Progenitor cell of endocrine pancreas (in vitro differentiated cells): ENCODE measurements at regions not wholly inside any gene's neighbourhood (a gene's known extent, or its start where the extent isn't known, plus 50 kb on each side); places are given as distances from the start of the nearest gene placed in this dataset.
"Not testable (repeated sequence)": the region's sequence is repeated elsewhere in the genome, so short reads cannot be mapped to it uniquely, and the experiment has no call there.

Experiments used
- DNase-seq: peaks from one replicate; pipeline ENCODE4 v3.0.0; 2021; ENCODE audit warnings: low spot score; ENCODE audit not compliant: unreplicated experiment
- H3K27ac Mint-ChIP-seq: 2 replicates; pipeline ENCODE4 v1.8.0; 2021; ENCODE audit warnings: mild to moderate bottlenecking, moderate library complexity, mixed read lengths
- H3K27me3 Mint-ChIP-seq: 2 replicates; pipeline ENCODE4 v1.8.0; 2021; ENCODE audit warnings: mixed read lengths
- H3K36me3 Mint-ChIP-seq: 2 replicates; pipeline ENCODE4 v1.8.0; 2022; ENCODE audit warnings: mixed read lengths; ENCODE audit not compliant: insufficient read depth
- H3K4me1 Mint-ChIP-seq: 2 replicates; pipeline ENCODE4 v1.8.0; 2021; ENCODE audit warnings: low read depth, mixed read lengths
- H3K4me3 Mint-ChIP-seq: 2 replicates; pipeline ENCODE4 v1.8.0; 2021; ENCODE audit warnings: low read depth, mild to moderate bottlenecking, moderate library complexity, mixed read lengths
- H3K9me3 Mint-ChIP-seq: 2 replicates; pipeline ENCODE4 v1.8.0; 2021; ENCODE audit warnings: low read depth, mixed read lengths
- TF ChIP-seq, protein P1 (sequence below): fragments of 200-600 bp; sonication (generic); IDR thresholded peaks from one replicate; pipeline ENCODE4 v1.5.0; 2021; ENCODE audit warnings: antibody characterized with exemption, mild to moderate bottlenecking; ENCODE audit not compliant: unreplicated experiment

GRCh38 chr5:56737002-56737621, 78.2 kb upstream of the MAP3K1 start:
- Mint-ChIP-seq H3K27me3 (no peaks in the 10 kb centered on the region), H3K27ac (no peak overlapping the region), H3K9me3 (no peaks in the 10 kb centered on the region), H3K4me1 (peaks cover 42% of the 10 kb centered on the region), H3K4me3 (no peak overlapping the region), H3K36me3 (no peaks in the 10 kb centered on the region)
- DNase-seq = no peak
- TF ChIP-seq, protein P1, sequence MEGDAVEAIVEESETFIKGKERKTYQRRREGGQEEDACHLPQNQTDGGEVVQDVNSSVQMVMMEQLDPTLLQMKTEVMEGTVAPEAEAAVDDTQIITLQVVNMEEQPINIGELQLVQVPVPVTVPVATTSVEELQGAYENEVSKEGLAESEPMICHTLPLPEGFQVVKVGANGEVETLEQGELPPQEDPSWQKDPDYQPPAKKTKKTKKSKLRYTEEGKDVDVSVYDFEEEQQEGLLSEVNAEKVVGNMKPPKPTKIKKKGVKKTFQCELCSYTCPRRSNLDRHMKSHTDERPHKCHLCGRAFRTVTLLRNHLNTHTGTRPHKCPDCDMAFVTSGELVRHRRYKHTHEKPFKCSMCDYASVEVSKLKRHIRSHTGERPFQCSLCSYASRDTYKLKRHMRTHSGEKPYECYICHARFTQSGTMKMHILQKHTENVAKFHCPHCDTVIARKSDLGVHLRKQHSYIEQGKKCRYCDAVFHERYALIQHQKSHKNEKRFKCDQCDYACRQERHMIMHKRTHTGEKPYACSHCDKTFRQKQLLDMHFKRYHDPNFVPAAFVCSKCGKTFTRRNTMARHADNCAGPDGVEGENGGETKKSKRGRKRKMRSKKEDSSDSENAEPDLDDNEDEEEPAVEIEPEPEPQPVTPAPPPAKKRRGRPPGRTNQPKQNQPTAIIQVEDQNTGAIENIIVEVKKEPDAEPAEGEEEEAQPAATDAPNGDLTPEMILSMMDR = no peak

DNA sequence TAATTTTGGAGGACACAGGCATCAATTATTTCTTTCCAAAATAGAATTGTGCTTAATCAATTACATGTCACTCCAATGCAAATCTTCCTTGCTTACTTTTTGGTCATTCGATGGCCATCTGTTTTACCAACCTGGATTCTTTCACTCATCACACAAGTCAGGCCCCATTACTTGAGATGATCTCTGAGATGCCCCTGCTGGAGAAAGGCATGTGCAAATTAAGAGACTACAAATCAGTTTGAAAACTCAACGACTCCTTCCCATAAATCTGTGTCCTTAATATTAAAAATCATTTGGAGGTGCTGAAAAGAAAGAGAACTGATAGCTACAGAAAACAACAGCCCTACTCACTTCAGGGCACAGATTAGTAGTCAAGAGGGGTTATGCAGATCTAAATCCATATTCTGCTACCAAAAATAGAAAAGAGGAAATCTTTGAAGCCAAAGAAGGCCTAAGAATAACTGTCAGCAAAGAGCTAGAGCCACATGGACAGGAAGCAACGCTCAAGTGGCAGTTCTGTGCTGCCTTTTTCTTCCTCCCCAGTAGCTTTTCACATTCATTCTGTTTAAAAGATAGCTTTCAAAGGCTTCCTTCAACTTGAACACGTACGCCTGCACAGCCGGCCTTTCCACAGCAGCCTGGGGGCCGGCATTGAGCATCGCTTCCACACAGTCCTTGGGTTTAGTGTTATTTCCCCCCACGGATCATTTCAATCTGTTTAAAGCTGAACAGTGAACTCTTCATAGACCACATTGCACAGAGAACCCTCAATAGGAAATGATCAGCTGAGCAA, 79.3 kb upstream of the MAP3K1 start:
- no peak overlapping the region for H3K27ac Mint-ChIP-seq
- H3K4me1 Mint-ChIP-seq = peaks cover 42% of the 10 kb centered on the region
- no peaks in the 10 kb centered on the region for H3K9me3 Mint-ChIP-seq
- TF ChIP-seq, protein P1 = no peak
- H3K27me3 Mint-ChIP-seq = no peaks in the 10 kb centered on the region
- H3K4me3 Mint-ChIP-seq = no peak overlapping the region
- no peak for DNase-seq
- no peaks in the 10 kb centered on the region for H3K36me3 Mint-ChIP-seq

GRCh38 chr5:56734091-56734694, 81.2 kb upstream of the MAP3K1 start:
- Mint-ChIP-seq H3K27ac (peak overlapping the region; percentile 38), H3K9me3 (no peaks in the 10 kb centered on the region), H3K27me3 (no peaks in the 10 kb centered on the region), H3K4me3 (no peak overlapping the region), H3K4me1 (peaks cover 41% of the 10 kb centered on the region), H3K36me3 (no peaks in the 10 kb centered on the region)
- no peak for DNase-seq
- TF ChIP-seq, protein P1 = no peak

DNA sequence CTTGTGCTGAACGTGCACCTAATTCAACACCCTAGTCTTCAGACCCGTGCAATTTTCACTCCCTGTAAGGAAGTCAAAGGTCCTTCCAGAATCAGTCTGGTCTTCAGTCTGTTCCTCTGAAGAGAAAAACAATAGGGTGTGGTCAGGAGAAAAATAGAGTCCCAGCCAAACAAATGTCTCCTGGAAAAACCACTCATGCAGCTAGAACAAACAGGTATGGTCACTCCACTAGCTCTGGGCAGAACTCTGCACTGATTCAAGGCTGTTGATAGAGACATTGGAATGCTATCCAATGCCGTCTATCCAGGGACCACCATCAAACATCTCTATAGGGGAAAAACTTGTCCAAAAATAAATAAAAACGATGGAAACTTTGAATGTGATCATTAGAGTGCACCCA, 81.8 kb upstream of the MAP3K1 start:
- Mint-ChIP-seq H3K27me3 (no peaks in the 10 kb centered on the region), H3K4me3 (no peak overlapping the region), H3K36me3 (no peaks in the 10 kb centered on the region), H3K27ac (no peak overlapping the region), H3K9me3 (no peaks in the 10 kb centered on the region), H3K4me1 (peaks cover 41% of the 10 kb centered on the region)
- no peak for DNase-seq
- TF ChIP-seq, protein P1 = no peak

- Mint-ChIP-seq H3K27me3 (no peaks in the 10 kb centered on the region), H3K9me3 (no peaks in the 10 kb centered on the region), H3K4me1 (peaks cover 41% of the 10 kb centered on the region), H3K4me3 (no peak overlapping the region), H3K36me3 (no peaks in the 10 kb centered on the region), H3K27ac (no peak overlapping the region)
- no peak for DNase-seq
- TF ChIP-seq, protein P1 = no peak
These were observed 83.2 kb upstream of the MAP3K1 start for GRCh38 chr5:56732121-56732520.

DNA sequence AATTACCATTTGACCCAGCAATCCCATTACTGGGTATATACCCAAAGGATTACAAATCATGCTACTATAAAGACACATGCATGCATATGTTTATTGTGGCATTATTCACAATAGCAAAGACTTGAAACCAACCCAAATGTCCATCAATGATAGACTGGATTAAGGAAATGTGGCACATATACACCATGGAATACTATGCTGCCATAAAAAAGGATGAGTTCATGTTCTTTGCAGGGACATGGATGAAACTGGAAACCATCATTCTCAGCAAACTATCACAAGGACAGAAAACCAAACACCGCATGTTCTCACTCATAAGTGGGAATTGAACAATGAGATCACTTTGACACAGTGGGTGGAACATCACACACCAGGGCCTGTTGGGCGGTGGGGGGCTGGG, 83.9 kb upstream of the MAP3K1 start:
- H3K9me3 Mint-ChIP-seq, H3K27me3 Mint-ChIP-seq, H3K36me3 Mint-ChIP-seq, DNase-seq, H3K27ac Mint-ChIP-seq, H3K4me3 Mint-ChIP-seq: not testable (repeated sequence)
- H3K4me1 Mint-ChIP-seq = peaks cover 38% of the 10 kb centered on the region
